HG03064 (cell line): ENCODE measurements at regions not wholly inside any gene's neighbourhood (a gene's known extent, or its start where the extent isn't known, plus 50 kb on each side); places are given as distances from the start of the nearest gene placed in this dataset.

ENCODE experiments used
- ATAC-seq: cut with Tn5 transposase; IDR thresholded peaks from one replicate; pipeline ENCODE4 v1.9.1; 2021; ENCODE audit warnings: low read depth; ENCODE audit not compliant: unreplicated experiment

DNA sequence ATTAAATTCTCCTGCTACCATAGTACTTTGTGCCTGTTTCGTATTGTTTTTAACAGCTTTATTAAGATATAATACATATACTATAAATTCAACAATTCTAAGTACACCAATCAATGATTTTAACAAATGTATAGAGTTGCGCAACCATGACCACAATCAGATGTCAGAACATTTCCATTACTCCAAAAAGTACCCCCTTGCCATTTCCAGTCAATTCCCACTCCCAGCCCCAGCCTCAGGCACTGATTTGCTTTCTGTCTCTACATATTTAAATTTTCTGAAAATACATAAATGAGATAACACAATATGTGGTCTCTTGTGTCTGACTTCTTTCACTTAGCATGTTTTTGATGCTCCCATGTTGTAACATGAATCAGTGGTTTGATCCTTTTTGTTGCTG lies 193.9 kb downstream of the FIGN start:
- no peak for ATAC-seq

DNA sequence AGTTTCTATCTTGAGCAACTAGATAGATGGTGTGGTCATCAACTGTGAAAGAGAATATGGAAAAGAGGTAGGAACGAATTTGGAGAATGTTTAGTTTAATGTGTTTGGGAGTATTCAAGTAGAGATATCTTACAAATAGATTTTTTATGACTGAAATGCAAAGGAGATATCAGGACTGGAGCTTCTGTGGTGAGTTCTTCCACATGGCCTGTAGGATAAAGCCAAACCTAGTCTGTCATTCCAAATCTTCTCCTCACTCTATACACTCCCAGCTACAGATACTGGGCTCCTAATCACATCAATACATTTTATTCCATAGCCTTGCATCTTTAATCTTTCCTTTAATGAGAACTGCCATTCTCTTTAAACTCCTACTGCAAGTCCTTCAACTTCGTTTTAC lies 194.3 kb downstream of the FIGN start:
- no peak for ATAC-seq

DNA sequence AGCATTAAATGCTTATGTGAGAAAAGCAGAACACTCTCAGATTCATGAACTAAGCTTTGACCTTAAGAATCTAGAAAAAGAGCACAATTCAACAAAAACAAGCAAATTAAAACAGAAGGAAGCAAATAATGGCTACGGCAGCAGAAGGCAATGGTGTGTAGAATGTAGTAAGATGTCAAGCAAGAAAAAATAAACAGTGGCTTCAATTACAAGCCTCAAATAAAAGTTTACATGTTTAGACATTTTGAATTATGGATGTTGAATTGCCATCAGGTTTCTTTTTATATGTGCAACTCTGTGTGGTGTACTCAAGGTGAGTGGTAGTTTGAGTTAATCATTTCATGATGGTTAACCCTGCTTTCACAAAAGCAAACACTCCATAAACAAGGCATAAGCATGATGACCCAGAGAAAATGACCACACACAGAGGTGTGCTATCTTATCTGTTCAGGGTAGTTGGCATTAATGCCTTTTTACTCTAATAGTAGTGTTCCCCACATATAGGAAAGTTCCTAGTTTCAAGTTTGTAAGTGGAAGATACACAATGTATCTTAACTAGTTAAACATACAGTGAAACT lies 207.1 kb downstream of the FIGN start:
- no peak for ATAC-seq

DNA sequence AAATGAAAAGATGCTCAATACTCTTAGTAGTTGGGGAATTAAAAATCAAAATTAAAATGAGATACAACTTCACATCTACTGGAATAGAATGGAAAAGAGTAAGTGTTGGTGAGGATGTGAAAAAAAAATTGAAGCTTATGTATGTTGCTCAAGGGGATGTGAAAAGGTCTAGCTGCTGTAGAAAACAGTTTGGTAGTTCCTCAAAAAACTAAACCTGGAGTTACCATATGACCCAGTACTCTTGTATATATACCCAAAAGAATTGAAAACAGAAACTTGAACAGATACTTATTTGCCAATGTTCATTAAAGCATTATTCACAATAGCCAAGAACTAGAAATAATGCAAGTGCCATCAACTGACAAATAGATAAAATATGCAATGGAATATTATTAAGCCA lies 208.4 kb downstream of the FIGN start:
- no peak for ATAC-seq

DNA sequence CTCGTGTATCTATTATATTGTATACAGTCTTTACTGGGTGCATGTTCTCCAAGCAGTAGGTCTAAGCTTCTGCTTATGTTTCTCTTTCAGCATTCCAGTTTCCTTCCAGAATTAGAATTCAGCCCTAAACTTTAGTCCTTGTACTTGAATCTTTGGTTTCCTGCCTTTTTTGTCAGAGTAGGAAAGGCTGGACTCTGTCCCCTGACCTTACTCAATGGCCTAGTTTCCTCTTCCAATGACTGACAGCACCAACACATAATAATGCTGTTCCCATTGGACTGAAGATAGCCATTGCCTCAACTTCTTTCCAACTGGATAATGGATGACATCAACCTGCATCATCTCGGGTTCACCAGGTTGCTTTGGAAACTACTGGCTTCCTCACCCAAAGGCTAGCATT lies 217.0 kb downstream of the FIGN start:
- no peak for ATAC-seq

DNA sequence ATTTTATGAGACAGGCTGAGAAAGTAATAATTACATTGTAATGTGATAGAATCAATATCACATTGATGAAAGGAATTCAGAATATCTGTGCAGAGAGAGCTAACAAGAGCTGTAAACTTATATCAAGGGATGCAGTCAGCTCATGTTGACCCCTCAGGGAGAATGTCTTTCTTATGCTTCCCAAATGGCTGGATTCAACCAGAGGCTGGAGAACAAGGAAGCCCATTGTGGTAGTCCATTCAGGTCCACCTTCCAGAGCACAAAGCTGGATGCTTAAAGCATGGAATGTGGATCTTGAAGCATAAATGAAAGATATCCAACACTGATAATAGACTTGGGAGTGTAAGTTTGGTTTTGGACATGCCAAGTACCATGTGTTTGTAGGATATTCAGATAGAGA lies 220.0 kb downstream of the FIGN start:
- no peak for ATAC-seq

DNA sequence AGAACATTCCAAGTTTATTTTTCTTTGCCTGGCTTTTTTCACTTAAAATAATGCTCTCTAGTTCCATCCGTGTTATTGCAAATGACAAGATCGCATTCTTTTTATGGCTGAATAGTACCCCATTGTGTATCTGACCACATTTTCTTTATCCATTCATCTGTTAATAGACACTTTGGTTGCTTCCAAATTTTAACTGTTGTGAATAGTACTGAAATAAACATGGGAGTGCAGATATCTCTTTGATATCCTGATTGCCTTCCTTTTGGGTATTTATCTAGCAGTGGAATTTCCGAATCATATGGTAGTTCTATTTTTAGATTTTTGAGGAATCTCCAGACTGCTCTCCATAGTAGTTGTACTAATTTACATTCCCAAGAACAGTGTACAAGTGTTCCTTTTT lies 230.5 kb downstream of the FIGN start:
- no peak for ATAC-seq

DNA sequence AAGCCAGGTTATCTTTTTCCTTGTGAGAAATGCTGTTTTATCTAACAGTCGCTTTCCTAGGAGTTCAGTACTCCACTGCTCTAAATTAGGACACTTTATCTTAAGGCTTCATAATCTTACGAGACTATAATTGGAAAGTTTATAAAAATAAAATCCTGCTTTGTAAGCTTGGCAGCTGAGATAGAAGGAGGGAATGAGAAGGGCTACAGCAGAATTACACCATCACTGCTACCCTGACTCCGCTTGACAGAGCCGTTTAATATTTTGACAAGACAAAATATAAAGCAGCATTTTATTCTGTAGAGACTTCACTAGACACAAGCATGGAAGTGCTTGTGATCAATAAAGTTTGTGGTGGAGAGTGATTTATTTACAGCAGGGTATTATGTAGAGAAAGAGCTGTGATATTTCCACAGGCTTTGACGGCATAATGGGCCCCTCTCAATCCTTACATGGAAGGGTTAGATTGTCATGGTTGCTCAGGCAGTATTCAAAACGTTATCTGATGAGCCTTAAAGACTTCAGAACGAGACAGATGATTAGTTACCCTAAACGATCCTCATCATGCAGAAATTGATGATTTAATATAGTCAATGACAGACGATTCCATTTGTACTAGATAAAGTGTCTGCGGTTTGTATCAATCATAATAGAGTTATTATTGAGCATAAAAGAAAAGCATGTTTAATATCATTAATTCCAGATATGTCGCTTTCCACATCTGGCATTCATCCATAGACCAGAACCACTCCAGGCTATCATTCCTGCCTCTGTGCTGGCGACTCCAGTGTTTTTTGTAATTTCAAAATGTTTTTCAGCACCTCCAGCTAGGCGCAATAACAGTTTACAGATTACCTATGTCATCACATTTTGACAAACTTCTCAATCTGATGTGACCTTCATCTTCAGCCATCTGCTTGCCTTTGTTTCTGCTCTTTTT lies 242.2 kb downstream of the FIGN start:
- ATAC-seq, result no peak

DNA sequence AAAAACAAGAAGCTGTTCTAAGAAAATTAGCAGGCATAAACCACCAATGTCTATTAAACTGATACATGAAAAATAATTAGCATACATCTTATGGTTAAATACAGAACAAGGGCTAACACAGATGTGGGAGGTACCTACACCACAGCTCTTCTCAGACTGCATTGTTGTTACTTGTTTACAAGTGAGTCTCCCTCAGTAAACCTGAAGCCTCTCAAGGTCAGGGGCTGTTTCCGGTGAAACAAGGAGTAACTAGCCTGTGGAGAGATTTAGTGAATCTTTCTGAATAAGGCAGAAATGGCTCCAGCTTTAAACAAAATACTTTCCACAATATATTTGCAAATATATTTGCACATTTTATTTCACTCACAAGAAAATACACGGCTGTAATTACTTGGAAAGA lies 244.0 kb downstream of the FIGN start:
- ATAC-seq, result no peak

DNA sequence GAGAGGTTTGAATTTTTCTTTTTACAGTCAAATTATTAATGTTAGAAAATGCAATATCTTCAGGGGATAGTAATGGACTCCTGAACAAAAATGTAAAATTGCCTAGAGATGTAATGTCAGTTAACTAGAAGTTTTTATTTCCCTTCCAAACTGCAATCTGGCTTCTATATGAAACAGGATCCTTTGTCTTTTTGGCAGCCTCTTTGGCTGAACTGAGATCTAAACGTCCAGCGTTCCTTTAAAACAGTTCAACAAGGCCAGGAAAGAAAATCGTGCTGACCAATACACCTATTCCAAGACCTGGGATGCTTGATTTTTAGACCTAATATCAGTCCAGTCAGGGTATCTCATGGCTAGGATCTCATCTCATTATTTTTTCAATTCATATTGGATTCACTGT lies 245.5 kb downstream of the FIGN start:
- ATAC-seq, result no peak

DNA sequence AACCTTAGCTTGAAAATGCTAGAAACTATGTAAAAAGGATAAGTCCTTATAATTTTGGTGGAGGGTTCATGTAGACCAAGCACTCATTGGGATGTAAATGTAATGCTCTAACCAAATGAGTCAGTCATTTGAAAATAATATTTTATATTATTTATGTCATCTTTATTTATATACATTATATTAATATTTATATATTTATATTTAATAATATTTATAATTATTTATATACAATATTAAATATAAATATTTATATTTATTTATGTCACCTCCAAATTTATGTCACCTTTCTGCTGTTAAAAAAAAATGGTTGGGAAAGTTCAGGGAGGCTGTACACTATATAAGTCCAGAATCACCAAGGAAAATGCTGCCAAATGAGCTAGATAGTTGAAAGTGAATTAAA lies 254.3 kb downstream of the FIGN start:
- ATAC-seq, result no peak

DNA sequence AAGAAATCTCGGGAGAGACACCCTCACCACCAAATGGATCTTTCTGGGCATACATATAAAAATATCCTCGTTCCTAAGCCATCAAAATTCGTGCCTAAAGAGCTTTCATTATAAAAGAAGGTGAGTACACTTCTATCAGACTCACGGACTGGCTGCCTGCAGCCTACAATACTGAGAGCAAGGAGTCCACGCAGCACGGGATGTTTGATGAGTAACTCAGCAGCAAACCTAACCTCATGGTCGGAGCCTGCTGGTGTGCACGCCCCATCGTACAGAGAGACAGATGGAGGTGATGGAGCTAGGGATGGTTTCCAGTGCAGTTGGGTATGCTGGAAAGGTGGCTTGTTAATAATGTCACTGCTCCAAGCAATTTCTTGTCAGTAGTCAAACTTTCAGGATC lies 256.2 kb downstream of the FIGN start:
- ATAC-seq, result no peak

DNA sequence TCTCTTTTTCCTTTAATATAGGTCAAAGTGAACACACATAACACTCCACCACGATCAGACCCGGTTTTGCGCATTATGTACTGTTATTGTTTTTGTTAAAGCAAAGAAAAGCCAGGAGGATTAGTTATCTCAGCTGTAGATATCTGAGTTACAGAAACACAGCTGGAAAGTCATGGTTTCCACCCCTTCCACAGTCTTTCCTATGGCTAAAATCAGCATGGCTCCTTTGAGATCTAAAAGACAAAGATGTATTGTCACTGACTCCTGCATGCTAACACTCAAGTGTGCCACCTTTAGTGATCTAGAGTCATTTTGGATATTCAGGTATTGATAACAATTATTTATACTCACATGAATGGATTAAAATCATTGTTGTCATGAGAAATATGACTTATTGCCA lies 260.0 kb downstream of the FIGN start:
- ATAC-seq, result no peak

DNA sequence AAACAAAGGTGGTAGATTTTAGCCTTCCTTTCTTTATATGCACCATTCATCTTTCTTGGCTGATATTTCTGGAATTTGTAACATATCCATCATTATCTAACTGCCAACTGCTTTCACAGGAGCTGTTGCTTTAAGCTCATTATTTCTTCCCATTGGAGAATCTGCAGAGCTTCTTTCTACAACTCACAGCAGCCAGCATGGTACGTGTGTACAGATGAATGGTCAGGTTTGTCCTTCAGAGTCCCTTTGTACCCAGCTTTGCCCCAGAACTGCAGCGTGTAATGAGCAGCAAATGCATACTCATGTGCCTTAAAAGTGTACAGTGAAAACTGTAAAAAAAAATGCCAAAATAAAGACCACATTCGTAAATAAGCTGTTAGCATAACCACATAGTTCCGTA lies 260.9 kb downstream of the FIGN start:
- no peak for ATAC-seq

DNA sequence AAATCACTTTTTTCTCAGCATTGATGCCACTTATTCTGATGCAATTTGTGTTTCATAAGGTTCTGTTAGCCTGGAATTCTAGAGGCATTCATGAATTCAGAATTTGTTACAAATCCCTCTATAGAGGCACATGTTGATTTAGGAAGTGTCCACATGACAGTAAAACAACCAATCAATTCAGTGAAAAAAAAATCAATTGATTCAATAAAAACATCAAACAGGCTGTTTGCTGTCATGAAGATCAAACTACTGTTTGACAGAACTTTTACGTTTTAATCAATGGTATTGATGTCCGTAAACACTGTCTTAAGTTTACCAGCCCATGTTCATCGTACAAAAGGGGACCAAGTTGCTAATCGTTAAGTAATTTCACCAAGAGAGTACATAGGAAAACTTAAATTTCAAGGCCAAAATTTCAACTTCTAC lies 261.5 kb downstream of the FIGN start:
- no peak for ATAC-seq

DNA sequence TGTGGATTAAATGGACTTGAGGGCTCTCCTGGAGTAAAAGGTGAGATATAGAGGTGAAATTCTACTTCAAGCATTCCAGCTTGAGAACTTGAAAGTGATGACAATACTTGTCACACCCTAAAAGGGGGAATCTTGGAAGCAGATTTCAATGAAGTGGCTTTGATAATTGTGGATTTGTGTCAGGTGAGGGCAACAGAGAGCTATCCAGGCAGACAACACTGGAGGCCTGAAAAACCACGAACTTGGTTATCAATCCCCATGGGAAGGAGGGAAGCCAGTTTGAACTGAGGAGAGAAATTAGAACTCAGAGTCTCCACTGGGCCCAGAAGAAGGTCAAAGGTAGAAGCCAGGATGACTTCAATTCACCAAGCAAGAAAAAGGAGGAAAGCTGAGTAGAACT lies 263.9 kb downstream of the FIGN start:
- no peak for ATAC-seq

DNA sequence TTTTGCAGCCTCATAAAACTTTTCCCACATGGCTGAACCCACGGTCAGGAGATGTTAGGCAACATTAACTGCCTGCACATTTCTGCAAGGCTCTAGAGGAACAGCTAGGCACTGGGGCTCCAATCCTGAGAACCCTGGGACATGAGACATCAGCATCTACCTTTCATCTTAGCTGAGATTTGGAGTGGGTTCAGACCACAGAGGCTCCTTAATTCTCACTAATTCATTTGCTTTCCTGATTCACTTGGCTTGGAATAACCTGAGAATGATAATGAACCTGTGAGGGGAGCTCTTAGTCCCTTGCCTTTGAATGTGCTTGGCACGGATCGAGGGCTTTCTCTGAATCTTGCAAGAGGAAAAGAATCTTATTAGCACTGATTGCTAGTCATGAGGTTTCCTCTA lies 266.2 kb downstream of the FIGN start:
- ATAC-seq, result no peak

DNA sequence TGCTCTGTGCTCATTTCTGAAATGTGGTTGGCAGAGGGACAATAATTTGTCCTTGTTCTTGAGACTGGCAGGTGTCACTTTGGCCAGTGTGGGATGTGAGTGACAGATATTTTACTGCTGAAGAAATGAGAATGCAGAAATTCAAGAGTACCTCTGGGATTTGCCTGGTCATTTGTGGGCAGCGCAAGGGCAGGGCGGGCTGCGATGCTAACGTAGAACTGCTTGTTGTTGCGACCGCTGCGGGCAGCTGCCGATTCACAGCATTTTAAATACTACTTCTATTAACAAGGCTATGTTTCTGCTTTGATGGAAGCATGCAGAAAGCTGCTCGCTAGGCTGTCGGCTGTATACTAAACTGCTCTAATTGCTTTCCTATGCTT lies 268.6 kb downstream of the FIGN start:
- ATAC-seq, result no peak

DNA sequence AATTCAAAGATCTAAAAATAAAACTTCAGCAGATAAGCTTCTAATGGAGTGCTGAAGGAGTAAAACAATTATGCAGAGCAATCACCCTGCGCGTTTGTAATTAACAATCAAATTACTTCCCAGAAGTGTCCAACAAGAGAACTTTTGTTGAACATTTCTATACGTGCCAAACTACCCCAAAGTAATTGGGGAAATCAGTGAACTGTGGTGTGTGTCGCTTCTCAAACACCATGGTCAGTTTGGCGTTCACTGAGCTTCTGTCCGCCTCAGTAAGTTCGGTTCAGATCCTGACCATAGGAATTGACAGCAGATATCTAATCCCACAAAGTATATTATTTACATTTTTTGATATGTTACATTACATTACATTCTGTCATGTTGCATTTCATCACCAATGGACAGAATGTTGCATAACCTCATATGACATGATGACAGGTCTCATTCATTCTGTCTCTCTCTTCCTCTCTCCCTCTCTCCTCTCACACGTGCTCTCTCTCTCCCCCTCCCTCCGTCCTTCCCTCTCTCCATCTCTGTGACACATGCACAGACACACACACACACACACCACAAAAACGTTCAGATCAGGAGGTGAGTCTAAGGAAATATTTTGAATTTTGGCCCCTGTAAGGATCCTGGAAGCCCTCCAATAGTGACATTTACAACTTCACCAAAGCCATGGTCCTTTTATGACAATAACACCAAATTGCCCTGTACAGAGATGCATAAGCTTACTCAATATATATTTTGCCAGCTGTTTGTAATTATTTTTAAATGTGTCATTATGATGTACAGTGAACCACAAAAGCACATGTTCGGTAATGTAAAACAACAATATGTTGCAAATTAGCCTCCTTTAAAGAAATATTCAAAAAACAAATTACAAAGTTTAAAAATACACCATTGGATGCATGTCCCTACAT lies 269.2 kb downstream of the FIGN start:
- no peak for ATAC-seq

DNA sequence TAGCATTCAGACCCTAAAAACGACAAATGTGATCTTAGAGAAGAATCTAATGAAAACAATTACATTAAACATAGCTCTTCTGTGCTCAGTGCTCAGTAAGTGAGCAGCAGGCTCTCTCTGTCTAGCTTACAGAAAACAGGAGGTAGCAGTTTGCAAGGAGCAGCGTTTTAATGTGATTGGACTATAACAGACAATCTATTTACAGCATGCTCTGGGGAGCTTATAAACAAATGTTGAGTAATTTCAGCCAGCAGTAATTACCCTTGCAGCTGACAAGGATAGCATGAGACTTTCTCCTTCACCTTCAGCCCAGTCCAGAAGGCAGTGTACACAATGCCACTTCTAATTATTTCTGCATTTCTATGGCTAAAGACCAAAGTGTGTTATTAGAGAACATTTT lies 270.4 kb downstream of the FIGN start:
- no peak for ATAC-seq

DNA sequence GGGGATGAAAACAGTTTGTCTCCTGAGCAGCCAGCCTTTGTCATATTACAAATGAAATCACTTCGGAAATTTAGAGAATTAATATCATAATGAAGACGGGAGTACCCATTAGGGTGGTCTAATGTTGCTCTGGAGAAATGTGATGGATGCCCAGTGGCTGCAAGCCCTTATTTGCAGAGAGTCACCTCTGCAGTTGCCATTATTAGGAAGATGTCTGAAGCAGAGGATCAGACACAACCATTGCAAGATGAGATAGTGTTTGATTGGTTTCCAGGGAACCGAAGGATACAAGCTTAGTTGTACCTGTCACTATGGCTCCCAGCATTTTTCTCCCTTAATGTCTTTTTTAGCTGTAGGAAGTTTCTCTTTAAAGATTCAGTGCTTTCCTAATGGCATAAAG lies 272.4 kb downstream of the FIGN start:
- no peak for ATAC-seq
